ENCODE measurements at regions not wholly inside any gene's neighbourhood (a gene's known extent, or its start where the extent isn't known, plus 50 kb on each side); places are given as distances from the start of the nearest gene placed in this dataset.

GRCh38 chr6:109315341-109316110, 66.7 kb downstream of the CD164 start:
- DNase-seq (ENCODE audit: low read depth in 3 of 3) = no peak

- no peak for DNase-seq (ENCODE audit: low read depth in 3 of 3)
These were observed 68.0 kb downstream of the CD164 start for GRCh38 chr6:109314313-109314712.

GRCh38 chr6:109313139-109313538, 69.1 kb downstream of the CD164 start:
- DNase-seq (ENCODE audit: low read depth in 3 of 3) = no peak

- no peak for DNase-seq (ENCODE audit: low read depth in 3 of 3)
These were observed 70.8 kb downstream of the CD164 start for GRCh38 chr6:109311471-109311870.

GRCh38 chr6:109309917-109310316, 72.3 kb downstream of the CD164 start:
- DNase-seq (ENCODE audit: low read depth in 3 of 3) = no peak

- DNase-seq (ENCODE audit: low read depth in 3 of 3) = peak in 1 of 3 experiments; percentile 33
These were observed 74.2 kb downstream of the CD164 start for GRCh38 chr6:109308018-109308492.

- no peak for DNase-seq (ENCODE audit: low read depth in 3 of 3)
These were observed 75.5 kb downstream of the CD164 start for GRCh38 chr6:109306733-109307132.

- DNase-seq (ENCODE audit: low read depth in 3 of 3) = no peak
These were observed 77.2 kb downstream of the CD164 start for GRCh38 chr6:109305028-109305427.

GRCh38 chr6:109304284-109305015, 77.8 kb downstream of the CD164 start:
- no peak for DNase-seq (ENCODE audit: low read depth in 3 of 3)

GRCh38 chr6:109303640-109304283, 78.5 kb downstream of the CD164 start:
- DNase-seq (ENCODE audit: low read depth in 3 of 3) = no peak

GRCh38 chr6:109303164-109303563, 79.1 kb downstream of the CD164 start:
- DNase-seq (ENCODE audit: low read depth in 3 of 3) = no peak

GRCh38 chr6:109302176-109302575, 80.1 kb downstream of the CD164 start:
- no peak for DNase-seq (ENCODE audit: low read depth in 3 of 3)

GRCh38 chr6:109301418-109301817, 80.8 kb downstream of the CD164 start:
- no peak for DNase-seq (ENCODE audit: low read depth in 3 of 3)

GRCh38 chr6:109300874-109301273, 81.4 kb downstream of the CD164 start:
- DNase-seq (ENCODE audit: low read depth in 3 of 3) = no peak

- DNase-seq (ENCODE audit: low read depth in 3 of 3) = no peak
These were observed 82.3 kb downstream of the CD164 start for GRCh38 chr6:109299776-109300564.

- no peak for DNase-seq (ENCODE audit: low read depth in 3 of 3)
These were observed 83.0 kb downstream of the CD164 start for GRCh38 chr6:109299265-109299607.

GRCh38 chr6:109298605-109299264, 83.5 kb downstream of the CD164 start:
- no peak for DNase-seq (ENCODE audit: low read depth in 3 of 3)

- no peak for DNase-seq (ENCODE audit: low read depth in 3 of 3)
These were observed 84.7 kb downstream of the CD164 start for GRCh38 chr6:109297406-109298110.

- DNase-seq (ENCODE audit: low read depth in 3 of 3) = no peak
These were observed 85.3 kb downstream of the CD164 start for GRCh38 chr6:109296971-109297372.

GRCh38 chr6:109296452-109296851, 85.8 kb downstream of the CD164 start:
- DNase-seq (ENCODE audit: low read depth in 3 of 3) = no peak

- DNase-seq (ENCODE audit: low read depth in 3 of 3) = no peak
These were observed 86.5 kb downstream of the CD164 start for GRCh38 chr6:109295774-109296156.

All from stimulated activated CD4-positive, alpha-beta T cell treated with anti-CD3 and anti-CD28 coated beads, TNF-alpha, amount 100 ng/mL, for 24 hours (primary cell).